Limb (tissue), 2 donors: ENCODE measurements at regions not wholly inside any gene's neighbourhood (a gene's known extent, or its start where the extent isn't known, plus 50 kb on each side); places are given as distances from the start of the nearest gene placed in this dataset.

Experiments
- DNase-seq, 2 donors: peaks; one replicate each; pipeline ENCODE4 v3.0.0-alpha.2; 2016; ENCODE audit errors: extremely low spot score in 2 of 2

- DNase-seq: no peak
Measured at GRCh38 chr7:126378642-126379041, 874.1 kb downstream of the GRM8 start.

- DNase-seq: no peak
Measured at GRCh38 chr7:126370038-126370668, 882.6 kb downstream of the GRM8 start.

GRCh38 chr7:126362746-126363145 is 890.0 kb downstream of the GRM8 start:
- no peak for DNase-seq

- DNase-seq: no peak
Measured at GRCh38 chr7:126361183-126361582, 891.6 kb downstream of the GRM8 start.

- DNase-seq: no peak
Measured at GRCh38 chr7:126339813-126340212, 912.9 kb downstream of the GRM8 start.

GRCh38 chr7:126305671-126306070 is 947.1 kb downstream of the GRM8 start:
- DNase-seq: no peak

- no peak for DNase-seq
Measured at GRCh38 chr7:126303926-126304325, 948.8 kb downstream of the GRM8 start.

- no peak for DNase-seq
Measured at GRCh38 chr7:126302639-126303038, 950.1 kb downstream of the GRM8 start.

- DNase-seq: no peak
Measured at GRCh38 chr7:126286317-126286716, 966.4 kb downstream of the GRM8 start.

GRCh38 chr7:126236261-126236660 is 1016.5 kb downstream of the GRM8 start:
- DNase-seq: no peak

- no peak for DNase-seq
Measured at GRCh38 chr7:126228356-126229061, 1024.2 kb downstream of the GRM8 start.

- DNase-seq: no peak
Measured at GRCh38 chr7:126227643-126228042, 1025.1 kb downstream of the GRM8 start.

- DNase-seq: no peak
Measured at GRCh38 chr7:126227055-126227454, 1025.7 kb downstream of the GRM8 start.

GRCh38 chr7:126223729-126224128 is 1029.0 kb downstream of the GRM8 start:
- DNase-seq: no peak

GRCh38 chr7:126222782-126223181 is 1030.0 kb downstream of the GRM8 start:
- DNase-seq: no peak

GRCh38 chr7:126215785-126216184 is 1037.0 kb downstream of the GRM8 start:
- DNase-seq: no peak

- DNase-seq: no peak
Measured at GRCh38 chr7:126213876-126214275, 1038.9 kb downstream of the GRM8 start.

GRCh38 chr7:126211875-126212274 is 1040.9 kb downstream of the GRM8 start:
- no peak for DNase-seq

GRCh38 chr7:126210707-126211106 is 1042.0 kb downstream of the GRM8 start:
- no peak for DNase-seq

GRCh38 chr7:126203185-126203584 is 1049.6 kb downstream of the GRM8 start:
- no peak for DNase-seq

- DNase-seq: no peak
Measured at GRCh38 chr7:126202177-126202576, 1050.6 kb downstream of the GRM8 start.

- DNase-seq: peak in 1 of 2 donors; percentile 25
Measured at GRCh38 chr7:126185959-126186580, 1066.7 kb downstream of the GRM8 start.

GRCh38 chr7:126179916-126180315 is 1072.8 kb downstream of the GRM8 start:
- no peak for DNase-seq
